Mammary epithelial cell (primary cell): ENCODE measurements at regions not wholly inside any gene's neighbourhood (a gene's known extent, or its start where the extent isn't known, plus 50 kb on each side); places are given as distances from the start of the nearest gene placed in this dataset.

ENCODE experiments used
- EZH2 ChIP-seq: IDR thresholded peaks from 2 replicates; pipeline ENCODE4 v1.6.1; 2012; ENCODE audit warnings: low read length, inconsistent platforms, borderline replicate concordance
- TF ChIP-seq, protein P1 (sequence below), 2 donors: IDR thresholded peaks in 1 of 2; conservative IDR thresholded peaks in 1 of 2; 2 replicates each; pipeline ENCODE4 v1.5.1; 2011 to 2012; ENCODE audit warnings: inconsistent platforms in 2 of 2, low read length in 2 of 2, mild to moderate bottlenecking in 2 of 2, control low read depth in 1 of 2, low read depth in 1 of 2; ENCODE audit not compliant: insufficient read depth in 1 of 2; ENCODE audit errors: extremely low read depth in 1 of 2

- TF ChIP-seq, protein P1, sequence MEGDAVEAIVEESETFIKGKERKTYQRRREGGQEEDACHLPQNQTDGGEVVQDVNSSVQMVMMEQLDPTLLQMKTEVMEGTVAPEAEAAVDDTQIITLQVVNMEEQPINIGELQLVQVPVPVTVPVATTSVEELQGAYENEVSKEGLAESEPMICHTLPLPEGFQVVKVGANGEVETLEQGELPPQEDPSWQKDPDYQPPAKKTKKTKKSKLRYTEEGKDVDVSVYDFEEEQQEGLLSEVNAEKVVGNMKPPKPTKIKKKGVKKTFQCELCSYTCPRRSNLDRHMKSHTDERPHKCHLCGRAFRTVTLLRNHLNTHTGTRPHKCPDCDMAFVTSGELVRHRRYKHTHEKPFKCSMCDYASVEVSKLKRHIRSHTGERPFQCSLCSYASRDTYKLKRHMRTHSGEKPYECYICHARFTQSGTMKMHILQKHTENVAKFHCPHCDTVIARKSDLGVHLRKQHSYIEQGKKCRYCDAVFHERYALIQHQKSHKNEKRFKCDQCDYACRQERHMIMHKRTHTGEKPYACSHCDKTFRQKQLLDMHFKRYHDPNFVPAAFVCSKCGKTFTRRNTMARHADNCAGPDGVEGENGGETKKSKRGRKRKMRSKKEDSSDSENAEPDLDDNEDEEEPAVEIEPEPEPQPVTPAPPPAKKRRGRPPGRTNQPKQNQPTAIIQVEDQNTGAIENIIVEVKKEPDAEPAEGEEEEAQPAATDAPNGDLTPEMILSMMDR (conservative IDR thresholded peaks at IDR 0.05 in 1 of 2, IDR thresholded peaks at IDR 0.05 in 1 of 2; ENCODE audit: extremely low read depth in 1 of 2, insufficient read depth in 1 of 2, low read depth in 1 of 2, low read length in 2 of 2), result no peak
- no peak for TF ChIP-seq EZH2
Observed at GRCh38 chr22:46031557-46031956, 54.6 kb upstream of the WNT7B start.
